Mucosa of stomach (tissue), 1 donor: ENCODE measurements at regions not wholly inside any gene's neighbourhood (a gene's known extent, or its start where the extent isn't known, plus 50 kb on each side); places are given as distances from the start of the nearest gene placed in this dataset.

Experiments
- H3K27me3 ChIP-seq: one replicate; pipeline ENCODE4 v1.7.0; 2013; ENCODE audit warnings: mild to moderate bottlenecking, low read length; ENCODE audit not compliant: control insufficient read depth, insufficient read depth
- H3K36me3 ChIP-seq: one replicate; pipeline ENCODE4 v1.7.0; 2013; ENCODE audit warnings: low read length; ENCODE audit not compliant: control insufficient read depth, insufficient read depth
- H3K4me1 ChIP-seq: one replicate; pipeline ENCODE4 v1.7.0; 2013; ENCODE audit warnings: mild to moderate bottlenecking, low read length; ENCODE audit not compliant: control insufficient read depth, insufficient read depth
- H3K4me3 ChIP-seq: one replicate; pipeline ENCODE4 v1.7.0; 2013; ENCODE audit warnings: low read length
- H3K9ac ChIP-seq: one replicate; pipeline ENCODE4 v1.7.0; 2013; ENCODE audit warnings: mild to moderate bottlenecking, low read length, moderate library complexity
- H3K9me3 ChIP-seq: one replicate; pipeline ENCODE4 v1.7.0; 2013; ENCODE audit warnings: mild to moderate bottlenecking, low read length, moderate library complexity; ENCODE audit not compliant: control insufficient read depth
- donor health status: Pancreatic carcinoma.

GRCh38 chr12:67826946-67827720 lies 162.1 kb upstream of the IFNG-AS1 start:
- peak overlapping the region; percentile 71 for H3K9ac ChIP-seq
- H3K4me1 ChIP-seq = peaks cover 20% of the 10 kb centered on the region
- peak overlapping the region; percentile 44 for H3K4me3 ChIP-seq

GRCh38 chr12:67827820-67828383 lies 161.3 kb upstream of the IFNG-AS1 start:
- no peaks in the 10 kb centered on the region for H3K27me3 ChIP-seq
- no peaks in the 10 kb centered on the region for H3K36me3 ChIP-seq
- H3K4me1 ChIP-seq = peaks cover 20% of the 10 kb centered on the region
- peak overlapping the region; percentile 71 for H3K9ac ChIP-seq
- peak overlapping the region; percentile 44 for H3K4me3 ChIP-seq
- H3K9me3 ChIP-seq = no peaks in the 10 kb centered on the region

More at GRCh38 chr12:67826946-67827720, 162.1 kb upstream of the IFNG-AS1 start:
- H3K36me3 ChIP-seq = no peaks in the 10 kb centered on the region
- H3K27me3 ChIP-seq = no peaks in the 10 kb centered on the region
- no peaks in the 10 kb centered on the region for H3K9me3 ChIP-seq

GRCh38 chr12:67829896-67830295 lies 159.4 kb upstream of the IFNG-AS1 start:
- Histone ChIP-seq H3K4me3 (no peak overlapping the region), H3K4me1 (peaks cover 20% of the 10 kb centered on the region), H3K9ac (no peak overlapping the region), H3K36me3 (no peaks in the 10 kb centered on the region), H3K27me3 (no peaks in the 10 kb centered on the region), H3K9me3 (no peaks in the 10 kb centered on the region)

GRCh38 chr12:67832155-67832554 lies 157.1 kb upstream of the IFNG-AS1 start:
- Histone ChIP-seq H3K36me3 (no peaks in the 10 kb centered on the region), H3K9ac (no peak overlapping the region), H3K27me3 (no peaks in the 10 kb centered on the region), H3K4me3 (no peak overlapping the region), H3K4me1 (peaks cover 16% of the 10 kb centered on the region), H3K9me3 (no peaks in the 10 kb centered on the region)

- Histone ChIP-seq H3K4me3 (no peak overlapping the region), H3K4me1 (peaks cover 2% of the 10 kb centered on the region), H3K27me3 (no peaks in the 10 kb centered on the region), H3K36me3 (no peaks in the 10 kb centered on the region), H3K9ac (no peak overlapping the region), H3K9me3 (no peaks in the 10 kb centered on the region)
Measured at GRCh38 chr12:67833602-67834001, 155.6 kb upstream of the IFNG-AS1 start.

- Histone ChIP-seq H3K4me3 (no peak overlapping the region), H3K4me1 (no peaks in the 10 kb centered on the region), H3K9me3 (no peaks in the 10 kb centered on the region), H3K27me3 (no peaks in the 10 kb centered on the region), H3K9ac (no peak overlapping the region), H3K36me3 (no peaks in the 10 kb centered on the region)
Measured at GRCh38 chr12:67837876-67838275, 151.4 kb upstream of the IFNG-AS1 start.

- H3K4me1 ChIP-seq = no peaks in the 10 kb centered on the region
- H3K9ac ChIP-seq = no peak overlapping the region
- no peaks in the 10 kb centered on the region for H3K36me3 ChIP-seq
- no peaks in the 10 kb centered on the region for H3K27me3 ChIP-seq
- no peaks in the 10 kb centered on the region for H3K9me3 ChIP-seq
- H3K4me3 ChIP-seq = no peak overlapping the region
Measured at GRCh38 chr12:67842124-67842523, 147.1 kb upstream of the IFNG-AS1 start.

- Histone ChIP-seq H3K9ac (no peak overlapping the region), H3K36me3 (no peaks in the 10 kb centered on the region), H3K9me3 (no peaks in the 10 kb centered on the region), H3K4me3 (no peak overlapping the region), H3K4me1 (no peaks in the 10 kb centered on the region), H3K27me3 (no peaks in the 10 kb centered on the region)
Measured at GRCh38 chr12:67843257-67843656, 146.0 kb upstream of the IFNG-AS1 start.

GRCh38 chr12:67852701-67853100 lies 136.5 kb upstream of the IFNG-AS1 start:
- H3K9ac ChIP-seq = no peak overlapping the region
- no peaks in the 10 kb centered on the region for H3K9me3 ChIP-seq
- H3K27me3 ChIP-seq = no peaks in the 10 kb centered on the region
- H3K4me1 ChIP-seq = peaks cover 17% of the 10 kb centered on the region
- no peak overlapping the region for H3K4me3 ChIP-seq
- H3K36me3 ChIP-seq = no peaks in the 10 kb centered on the region

- H3K9me3 ChIP-seq = no peaks in the 10 kb centered on the region
- no peak overlapping the region for H3K4me3 ChIP-seq
- H3K36me3 ChIP-seq = no peaks in the 10 kb centered on the region
- H3K9ac ChIP-seq = no peak overlapping the region
- H3K27me3 ChIP-seq = no peaks in the 10 kb centered on the region
- H3K4me1 ChIP-seq = peaks cover 17% of the 10 kb centered on the region
Measured at GRCh38 chr12:67853204-67853603, 136.0 kb upstream of the IFNG-AS1 start.

GRCh38 chr12:67854351-67854750 lies 134.9 kb upstream of the IFNG-AS1 start:
- Histone ChIP-seq H3K4me1 (peaks cover 17% of the 10 kb centered on the region), H3K4me3 (no peak overlapping the region), H3K27me3 (no peaks in the 10 kb centered on the region), H3K9me3 (no peaks in the 10 kb centered on the region), H3K9ac (no peak overlapping the region), H3K36me3 (no peaks in the 10 kb centered on the region)

GRCh38 chr12:67855103-67855502 lies 134.1 kb upstream of the IFNG-AS1 start:
- H3K4me1 ChIP-seq = peaks cover 17% of the 10 kb centered on the region
- no peaks in the 10 kb centered on the region for H3K27me3 ChIP-seq
- no peaks in the 10 kb centered on the region for H3K36me3 ChIP-seq
- no peak overlapping the region for H3K9ac ChIP-seq
- H3K9me3 ChIP-seq = no peaks in the 10 kb centered on the region
- H3K4me3 ChIP-seq = no peak overlapping the region
